Lower leg skin (tissue), 4 donors: ENCODE measurements at regions not wholly inside any gene's neighbourhood (a gene's known extent, or its start where the extent isn't known, plus 50 kb on each side); places are given as distances from the start of the nearest gene placed in this dataset.

ENCODE experiments used
- DNase-seq, 2 donors: peaks; one replicate each; pipeline ENCODE4 v3.0.0-alpha.2; 2019; ENCODE audit warnings: low spot score in 2 of 2
- H3K4me3 ChIP-seq: fragments of 200-600 bp; sonication (generic); 2 replicates; pipeline ENCODE4 v1.5.1; 2017; ENCODE audit warnings: mild to moderate bottlenecking, low read depth; ENCODE audit not compliant: poor library complexity, severe bottlenecking
- CTCF ChIP-seq, 3 donors: fragments of 450-650 bp; IDR thresholded peaks; one replicate each; pipeline ENCODE4 v1.5.1; 2016; ENCODE audit warnings: antibody characterized with exemption in 3 of 3, mild to moderate bottlenecking in 3 of 3, moderate library complexity in 2 of 3
- POLR2A ChIP-seq, 2 donors: fragments of 450-650 bp; IDR thresholded peaks; one replicate each; pipeline ENCODE4 v1.6.1; 2016 to 2017; ENCODE audit warnings: antibody characterized with exemption in 2 of 2, mild to moderate bottlenecking in 1 of 2, moderate library complexity in 1 of 2
- WGBS, 2 donors: methylation state at CpG; one replicate each; pipeline ENCODE4 v1.1.5; 2018; 5-methylcytosine and 5-hydroxymethylcytosine counted together
- intact Hi-C: fragments of 100-400 bp; cut with DNase I; formaldehyde crosslinking; loops from one replicate; pipeline ENCODE4 v1.15.0; 2023; ENCODE audit warnings: low total_unique reads

GRCh38 chr18:52280702-52281101, 59.3 kb upstream of the DCC start:
- intact Hi-C loops, result no loop called here
- TF ChIP-seq POLR2A (IDR thresholded peaks at IDR 0.05) (no peak), CTCF (IDR thresholded peaks at IDR 0.05) (no peak)
- H3K4me3 ChIP-seq, result no peak overlapping the region
- no peak for DNase-seq
- 84 to 86% methylated on average over 2 of the region's 2 CpGs for WGBS, 2 donors

GRCh38 chr18:52283927-52284326, 56.1 kb upstream of the DCC start:
- TF ChIP-seq POLR2A (IDR thresholded peaks at IDR 0.05), result no peak
- no peak for TF ChIP-seq CTCF (IDR thresholded peaks at IDR 0.05)
- intact Hi-C loops, result no loop called here
- no peak for DNase-seq
- no peak overlapping the region for H3K4me3 ChIP-seq
- 59 to 76% methylated on average over 1 of the region's 1 CpG for WGBS, 2 donors

GRCh38 chr18:52286675-52287074, 53.3 kb upstream of the DCC start:
- no peak for TF ChIP-seq CTCF (IDR thresholded peaks at IDR 0.05)
- TF ChIP-seq POLR2A (IDR thresholded peaks at IDR 0.05), result no peak
- no peak overlapping the region for H3K4me3 ChIP-seq
- no peak for DNase-seq
- WGBS, 2 donors, result 65 to 68% methylated on average over 6 of the region's 6 CpGs
- intact Hi-C loops, result no loop called here

- no peak for DNase-seq
- intact Hi-C loops, result no loop called here
- 14 to 15% methylated on average over 1 of the region's 1 CpG for WGBS, 2 donors
- TF ChIP-seq POLR2A (IDR thresholded peaks at IDR 0.05) (no peak), CTCF (IDR thresholded peaks at IDR 0.05) (no peak)
- H3K4me3 ChIP-seq, result no peak overlapping the region
Measured at GRCh38 chr18:52287151-52287550, 52.8 kb upstream of the DCC start.

- WGBS, 2 donors, result 41 to 46% methylated on average over 7 of the region's 7 CpGs
- DNase-seq, result no peak
- intact Hi-C loops, result no loop called here
- TF ChIP-seq CTCF (IDR thresholded peaks at IDR 0.05), result no peak
- no peak overlapping the region for H3K4me3 ChIP-seq
Measured at GRCh38 chr18:52288403-52289004, 51.5 kb upstream of the DCC start.

- TF ChIP-seq POLR2A (IDR thresholded peaks at IDR 0.05) (no peak), CTCF (IDR thresholded peaks at IDR 0.05) (no peak)
- no peak for DNase-seq
- intact Hi-C loops, result no loop called here
- WGBS, 2 donors, result 83 to 87% methylated on average over 1 of the region's 1 CpG
- H3K4me3 ChIP-seq, result no peak overlapping the region
Measured at GRCh38 chr18:52289392-52289791, 50.6 kb upstream of the DCC start.
